ENCODE measurements at regions not wholly inside any gene's neighbourhood (a gene's known extent, or its start where the extent isn't known, plus 50 kb on each side); places are given as distances from the start of the nearest gene placed in this dataset.

GRCh38 chr15:77753939-77754338 is 121.2 kb upstream of the LINGO1 start:
- no peak for DNase-seq

GRCh38 chr15:77753281-77753873 is 120.7 kb upstream of the LINGO1 start:
- DNase-seq: peak; percentile 45

- no peak for DNase-seq
These were observed 117.4 kb upstream of the LINGO1 start for GRCh38 chr15:77749998-77750540.

GRCh38 chr15:77749236-77749997 is 116.7 kb upstream of the LINGO1 start:
- no peak for DNase-seq

GRCh38 chr15:77748078-77749064 is 115.7 kb upstream of the LINGO1 start:
- no peak for DNase-seq

- no peak for DNase-seq
These were observed 114.7 kb upstream of the LINGO1 start for GRCh38 chr15:77747175-77748077.

- DNase-seq: no peak
These were observed 113.8 kb upstream of the LINGO1 start for GRCh38 chr15:77746254-77747174.

GRCh38 chr15:77744398-77744797 is 111.7 kb upstream of the LINGO1 start:
- no peak for DNase-seq

GRCh38 chr15:77742570-77742969 is 109.9 kb upstream of the LINGO1 start:
- no peak for DNase-seq

GRCh38 chr15:77742127-77742526 is 109.4 kb upstream of the LINGO1 start:
- DNase-seq: no peak

GRCh38 chr15:77741106-77741505 is 108.4 kb upstream of the LINGO1 start:
- DNase-seq: no peak

- no peak for DNase-seq
These were observed 107.1 kb upstream of the LINGO1 start for GRCh38 chr15:77739591-77740378.

- no peak for DNase-seq
These were observed 106.0 kb upstream of the LINGO1 start for GRCh38 chr15:77738441-77739302.

- DNase-seq: no peak
These were observed 105.3 kb upstream of the LINGO1 start for GRCh38 chr15:77738038-77738370.

GRCh38 chr15:77737238-77738037 is 104.7 kb upstream of the LINGO1 start:
- DNase-seq: no peak

- DNase-seq: no peak
These were observed 101.6 kb upstream of the LINGO1 start for GRCh38 chr15:77734306-77734705.

- DNase-seq: no peak
These were observed 101.0 kb upstream of the LINGO1 start for GRCh38 chr15:77733579-77734300.

Measured in left kidney (tissue), 1 donor.